Putamen (tissue), 1 donor: ENCODE measurements at regions not wholly inside any gene's neighbourhood (a gene's known extent, or its start where the extent isn't known, plus 50 kb on each side); places are given as distances from the start of the nearest gene placed in this dataset.
"Not testable (repeated sequence)": the region's sequence is repeated elsewhere in the genome, so short reads cannot be mapped to it uniquely, and the experiment has no call there.

Experiments used
- DNase-seq: peaks from one replicate; pipeline ENCODE4 v3.0.0-alpha.2; 2016; ENCODE audit warnings: low spot score

GRCh38 chr2:145530653-145531052, 1010.7 kb upstream of the ZEB2 start:
- no peak for DNase-seq

GRCh38 chr2:145524836-145525235, 1004.9 kb upstream of the ZEB2 start:
- DNase-seq = no peak

GRCh38 chr2:145524303-145524702, 1004.4 kb upstream of the ZEB2 start:
- no peak for DNase-seq

GRCh38 chr2:145519254-145519653, 999.3 kb upstream of the ZEB2 start:
- not testable (repeated sequence) for DNase-seq

GRCh38 chr2:145511946-145512345, 992.0 kb upstream of the ZEB2 start:
- no peak for DNase-seq

- DNase-seq = no peak
These were observed 983.6 kb upstream of the ZEB2 start for GRCh38 chr2:145503511-145503910.

- no peak for DNase-seq
These were observed 982.0 kb upstream of the ZEB2 start for GRCh38 chr2:145501920-145502319.

GRCh38 chr2:145495590-145495989, 975.7 kb upstream of the ZEB2 start:
- no peak for DNase-seq

GRCh38 chr2:145494441-145494840, 974.5 kb upstream of the ZEB2 start:
- no peak for DNase-seq

GRCh38 chr2:145488571-145488970, 968.7 kb upstream of the ZEB2 start:
- no peak for DNase-seq

- no peak for DNase-seq
These were observed 964.7 kb upstream of the ZEB2 start for GRCh38 chr2:145484448-145485097.

GRCh38 chr2:145483854-145484253, 963.9 kb upstream of the ZEB2 start:
- DNase-seq = no peak

GRCh38 chr2:145481334-145481922, 961.5 kb upstream of the ZEB2 start:
- DNase-seq = no peak

- DNase-seq = no peak
These were observed 944.9 kb upstream of the ZEB2 start for GRCh38 chr2:145464866-145465265.

GRCh38 chr2:145460112-145460511, 940.2 kb upstream of the ZEB2 start:
- DNase-seq = no peak

- DNase-seq = peak; percentile 17
These were observed 911.4 kb upstream of the ZEB2 start for GRCh38 chr2:145431181-145431951.

GRCh38 chr2:145423809-145424208, 903.9 kb upstream of the ZEB2 start:
- no peak for DNase-seq

- no peak for DNase-seq
These were observed 902.7 kb upstream of the ZEB2 start for GRCh38 chr2:145422576-145422975.

- no peak for DNase-seq
These were observed 901.9 kb upstream of the ZEB2 start for GRCh38 chr2:145421841-145422240.

- no peak for DNase-seq
These were observed 896.7 kb upstream of the ZEB2 start for GRCh38 chr2:145416640-145417039.

- DNase-seq = no peak
These were observed 895.2 kb upstream of the ZEB2 start for GRCh38 chr2:145415151-145415550.

GRCh38 chr2:145413261-145414030, 893.5 kb upstream of the ZEB2 start:
- no peak for DNase-seq

GRCh38 chr2:145412155-145412554, 892.2 kb upstream of the ZEB2 start:
- no peak for DNase-seq
